B cell (primary cell): ENCODE measurements at regions not wholly inside any gene's neighbourhood (a gene's known extent, or its start where the extent isn't known, plus 50 kb on each side); places are given as distances from the start of the nearest gene placed in this dataset.

Experiments used
- ATAC-seq: fragments of 200-7000 bp; cut with Tn5 transposase; one replicate; pipeline ENCODE4 v1.10.0; 2021; ENCODE audit warnings: low read depth, mild to moderate bottlenecking, moderate number of reproducible peaks, moderate library complexity
- CTCF ChIA-PET: fragments of 350-600 bp; sonication (Branson Sonifier 250); formaldehyde crosslinking; loops from one replicate; lab custom pipeline; 2021; ENCODE audit warnings: antibody characterized with exemption, inconsistent platforms; lab: Charles Lee
- POLR2A ChIA-PET: fragments of 350-600 bp; sonication (Branson Sonifier 250); formaldehyde crosslinking; loops from one replicate; lab custom pipeline; 2021; ENCODE audit warnings: antibody characterized with exemption; lab: Charles Lee
- DNase-seq: peaks from one replicate; pipeline ENCODE4 v3.0.0; 2013
- H2AFZ ChIP-seq: 2 replicates; pipeline ENCODE4 v1.6.1; 2012; ENCODE audit warnings: mild to moderate bottlenecking, low read depth, low read length; ENCODE audit not compliant: insufficient read depth, poor library complexity, severe bottlenecking
- H3K27ac ChIP-seq, 2 donors: 1 replicate in 1 of 2; 2 replicates in 1 of 2; pipeline ENCODE4 v1.5.1; 2012 to 2013; ENCODE audit warnings: low read length in 2 of 2, mild to moderate bottlenecking in 2 of 2, moderate library complexity in 1 of 2
- H3K27me3 ChIP-seq, 4 experiments: fragments of 200-600 bp in 1 of 4; sonication (generic) in 1 of 4; replicated peaks in 1 of 4; 1 replicate in 2 of 4; 2 replicates in 2 of 4; pipeline versions ENCODE4 v1.6.1 to v1.7.0; 2013 to 2016; ENCODE audit warnings: low read length in 3 of 4, mild to moderate bottlenecking in 2 of 4, mixed read lengths in 1 of 4, moderate library complexity in 1 of 4; ENCODE audit not compliant: insufficient read depth in 4 of 4, control insufficient read depth in 3 of 4; ENCODE audit errors: control extremely low read depth in 1 of 4
- H3K36me3 ChIP-seq, 2 experiments: replicated peaks in 1 of 2; 1 replicate in 1 of 2; 2 replicates in 1 of 2; pipeline versions ENCODE4 v1.6.1 to v1.7.1; 2013; ENCODE audit warnings: low read length in 1 of 2; ENCODE audit not compliant: insufficient read depth in 2 of 2, control insufficient read depth in 1 of 2; ENCODE audit errors: control extremely low read depth in 1 of 2, extremely low read depth in 1 of 2
- H3K4me1 ChIP-seq, 2 donors: fragments of 200-600 bp in 1 of 2; sonication (generic) in 1 of 2; 1 replicate in 1 of 2; 2 replicates in 1 of 2; pipeline versions ENCODE4 v1.5.1 to v1.6.1; 2013 to 2017; ENCODE audit warnings: low read length in 2 of 2; ENCODE audit not compliant: control insufficient read depth in 2 of 2, insufficient read depth in 2 of 2
- H3K4me2 ChIP-seq: replicated peaks from 2 replicates; pipeline ENCODE3; 2012; ENCODE audit warnings: mild to moderate bottlenecking, low read depth, low read length; ENCODE audit not compliant: poor library complexity, severe bottlenecking
- H3K4me3 ChIP-seq, 5 experiments: fragments of 200-600 bp in 1 of 5; sonication (generic) in 1 of 5; 1 replicate in 3 of 5; 2 replicates in 2 of 5; pipeline versions ENCODE4 v1.5.1 to v1.7.0; 2011 to 2016; ENCODE audit warnings: low read length in 4 of 5, mild to moderate bottlenecking in 4 of 5, low read depth in 2 of 5, control low read depth in 1 of 5, moderate library complexity in 1 of 5; ENCODE audit not compliant: insufficient read depth in 1 of 5; ENCODE audit errors: control extremely low read depth in 1 of 5, extremely low read depth in 1 of 5
- H3K79me2 ChIP-seq: fragments of 200-600 bp; sonication (generic); one replicate; pipeline ENCODE4 v1.6.0; 2016; ENCODE audit warnings: low read length; ENCODE audit not compliant: control insufficient read depth, insufficient read depth
- H3K9ac ChIP-seq: fragments of 200-600 bp; sonication (generic); 2 replicates; pipeline ENCODE4 v1.6.1; 2017; ENCODE audit warnings: mild to moderate bottlenecking, low read length, moderate library complexity
- H3K9me3 ChIP-seq, 3 donors: one replicate each; pipeline versions ENCODE4 v1.6.1 to v1.7.1; 2013; ENCODE audit warnings: low read length in 2 of 3; ENCODE audit not compliant: control insufficient read depth in 2 of 3, insufficient read depth in 1 of 3; ENCODE audit errors: control extremely low read depth in 1 of 3
- H4K20me1 ChIP-seq: 2 replicates; pipeline ENCODE4 v1.6.0; 2012; ENCODE audit warnings: mild to moderate bottlenecking, low read length; ENCODE audit not compliant: insufficient read depth, control insufficient read depth, poor library complexity, severe bottlenecking
- H3K27ac Mint-ChIP-seq: one replicate; pipeline ENCODE4 v1.8.0; 2021; ENCODE audit warnings: mixed read lengths
- H3K27me3 Mint-ChIP-seq: one replicate; pipeline ENCODE4 v1.8.0; 2021; ENCODE audit warnings: mixed read lengths
- H3K4me1 Mint-ChIP-seq: one replicate; pipeline ENCODE4 v1.8.0; 2021; ENCODE audit warnings: mixed read lengths
- H3K4me3 Mint-ChIP-seq: one replicate; pipeline ENCODE4 v1.8.0; 2021; ENCODE audit warnings: mixed read lengths
- H3K9me3 Mint-ChIP-seq: one replicate; pipeline ENCODE4 v1.8.0; 2022; ENCODE audit warnings: mixed read lengths; ENCODE audit not compliant: insufficient read depth
- EZH2 ChIP-seq: IDR thresholded peaks from 2 replicates; pipeline ENCODE4 v1.6.1; 2012; ENCODE audit warnings: borderline replicate concordance, low read depth, mild to moderate bottlenecking, moderate library complexity, low read length; ENCODE audit not compliant: insufficient read depth, poor library complexity, severe bottlenecking
- WGBS: methylation state at CpG from one replicate; pipeline ENCODE4 v1.1.5; 2013; ENCODE audit warnings: missing lambda C conversion rate; ENCODE audit not compliant: insufficient coverage; 5-methylcytosine and 5-hydroxymethylcytosine counted together
- intact Hi-C: fragments of 100-400 bp; cut with micrococcal nuclease; formaldehyde crosslinking; loops from one replicate; pipeline ENCODE4 v1.10.0; 2022
- TF ChIP-seq, protein P1 (sequence below): fragments of 200-600 bp; IDR thresholded peaks from one replicate; pipeline ENCODE4 v1.8.0; 2022; ENCODE audit warnings: antibody characterized with exemption, mild to moderate bottlenecking

DNA sequence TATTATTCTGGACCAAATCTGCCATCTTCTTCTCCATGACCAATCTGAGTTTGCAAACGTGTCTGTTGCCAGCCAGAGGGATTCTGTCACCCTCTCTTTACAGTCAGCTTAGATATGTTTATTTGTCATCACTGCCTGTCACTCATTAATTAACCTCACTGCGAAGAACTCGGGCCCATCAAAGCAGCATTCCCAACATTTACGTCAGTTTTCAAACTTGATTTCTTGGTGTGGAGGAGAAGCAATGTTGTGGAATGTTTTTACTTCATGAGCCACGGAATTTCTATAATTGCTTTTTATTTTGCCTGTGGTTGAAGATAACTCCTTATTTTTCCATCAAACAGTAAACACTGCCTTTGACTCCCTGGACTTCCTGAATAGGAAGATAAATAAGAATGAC is 91.8 kb upstream of the CNKSR3 start:
- ChIA-PET POLR2A (no interaction called here), CTCF (no interaction called here)
- Histone ChIP-seq H3K36me3 (no peaks in the 10 kb centered on the region), H4K20me1 (no peaks in the 10 kb centered on the region), H3K9ac (no peak overlapping the region), H2AFZ (no peak overlapping the region), H3K79me2 (no peaks in the 10 kb centered on the region), H3K27ac (no peak overlapping the region), H3K27me3 (peaks cover 0 to 13% (median 0%) of the 10 kb centered on the region in 4 experiments), H3K4me2 (no peak overlapping the region), H3K4me3 (no peak overlapping the region), H3K4me1 (peaks cover 7 to 12% of the 10 kb centered on the region in 2 donors), H3K9me3 (peaks cover 0 to 4% (median 0%) of the 10 kb centered on the region in 3 donors)
- TF ChIP-seq EZH2, result no peak
- TF ChIP-seq, protein P1, sequence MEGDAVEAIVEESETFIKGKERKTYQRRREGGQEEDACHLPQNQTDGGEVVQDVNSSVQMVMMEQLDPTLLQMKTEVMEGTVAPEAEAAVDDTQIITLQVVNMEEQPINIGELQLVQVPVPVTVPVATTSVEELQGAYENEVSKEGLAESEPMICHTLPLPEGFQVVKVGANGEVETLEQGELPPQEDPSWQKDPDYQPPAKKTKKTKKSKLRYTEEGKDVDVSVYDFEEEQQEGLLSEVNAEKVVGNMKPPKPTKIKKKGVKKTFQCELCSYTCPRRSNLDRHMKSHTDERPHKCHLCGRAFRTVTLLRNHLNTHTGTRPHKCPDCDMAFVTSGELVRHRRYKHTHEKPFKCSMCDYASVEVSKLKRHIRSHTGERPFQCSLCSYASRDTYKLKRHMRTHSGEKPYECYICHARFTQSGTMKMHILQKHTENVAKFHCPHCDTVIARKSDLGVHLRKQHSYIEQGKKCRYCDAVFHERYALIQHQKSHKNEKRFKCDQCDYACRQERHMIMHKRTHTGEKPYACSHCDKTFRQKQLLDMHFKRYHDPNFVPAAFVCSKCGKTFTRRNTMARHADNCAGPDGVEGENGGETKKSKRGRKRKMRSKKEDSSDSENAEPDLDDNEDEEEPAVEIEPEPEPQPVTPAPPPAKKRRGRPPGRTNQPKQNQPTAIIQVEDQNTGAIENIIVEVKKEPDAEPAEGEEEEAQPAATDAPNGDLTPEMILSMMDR, result no peak
- WGBS, result 90% methylated on average over 1 of the region's 5 CpGs
- Mint-ChIP-seq H3K9me3 (peaks cover 2% of the 10 kb centered on the region), H3K4me3 (no peak overlapping the region), H3K27me3 (no peaks in the 10 kb centered on the region), H3K4me1 (peaks cover 27% of the 10 kb centered on the region), H3K27ac (no peak overlapping the region)
- intact Hi-C loops, result no loop called here
- DNase-seq, result no peak
- ATAC-seq, result no peak

DNA sequence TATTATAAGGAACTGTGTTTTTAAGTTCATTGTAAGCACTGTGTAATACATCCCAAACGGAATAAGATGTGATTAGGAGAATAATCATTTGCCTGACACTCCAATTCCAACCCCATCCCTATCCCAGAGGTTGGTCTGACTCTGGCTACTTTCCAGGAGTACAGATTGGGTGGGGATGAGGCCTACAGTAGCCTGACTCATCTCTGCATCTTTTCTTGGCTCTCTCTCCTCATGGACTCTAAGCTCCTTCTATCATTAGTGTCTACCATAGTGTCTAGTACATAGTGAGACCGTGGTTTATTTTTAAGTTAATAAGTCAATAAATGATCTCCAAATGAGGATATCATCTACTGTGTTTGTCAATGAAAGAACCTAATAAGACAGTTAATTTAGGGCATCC is 92.2 kb upstream of the CNKSR3 start:
- no peak overlapping the region for H3K27ac ChIP-seq
- WGBS, result no CpG with 5 or more reads among the region's 2 CpGs
- H3K4me2 ChIP-seq, result no peak overlapping the region
- Mint-ChIP-seq H3K9me3 (peaks cover 2% of the 10 kb centered on the region), H3K27ac (no peak overlapping the region), H3K4me1 (peaks cover 28% of the 10 kb centered on the region), H3K4me3 (no peak overlapping the region), H3K27me3 (no peaks in the 10 kb centered on the region)
- CTCF ChIA-PET, result no interaction called here
- H3K79me2 ChIP-seq, result no peaks in the 10 kb centered on the region
- TF ChIP-seq EZH2, result no peak
- TF ChIP-seq, protein P1, result no peak
- no peak for ATAC-seq
- intact Hi-C loops, result no loop called here
- no peak overlapping the region for H2AFZ ChIP-seq
- no peak overlapping the region for H3K9ac ChIP-seq
- no peak overlapping the region for H3K4me3 ChIP-seq
- no peaks in the 10 kb centered on the region for H3K36me3 ChIP-seq
- H3K4me1 ChIP-seq, result peaks cover 7 to 12% of the 10 kb centered on the region in 2 donors
- no peak for DNase-seq
- no peaks in the 10 kb centered on the region for H4K20me1 ChIP-seq
- H3K9me3 ChIP-seq, result peaks cover 0 to 4% (median 0%) of the 10 kb centered on the region in 3 donors
- peaks cover 0 to 17% (median 0%) of the 10 kb centered on the region in 4 experiments for H3K27me3 ChIP-seq
- POLR2A ChIA-PET, result no interaction called here
